Mesenchymal stem cell (in vitro differentiated cells and primary cell): ENCODE measurements at regions not wholly inside any gene's neighbourhood (a gene's known extent, or its start where the extent isn't known, plus 50 kb on each side); places are given as distances from the start of the nearest gene placed in this dataset.

Experiments
- DNase-seq: peaks from one replicate; pipeline ENCODE4 v3.0.0-alpha.2; 2013
- H2AFZ ChIP-seq: one replicate; pipeline ENCODE4 v1.6.1; 2013; ENCODE audit warnings: low read depth, mild to moderate bottlenecking, control low read depth, inconsistent platforms, low read length, moderate library complexity
- H2AK5ac ChIP-seq: 2 replicates; pipeline ENCODE4 v1.6.1; 2013; ENCODE audit warnings: low read length, moderate library complexity, mild to moderate bottlenecking, inconsistent platforms; ENCODE audit not compliant: severe bottlenecking
- H2BK120ac ChIP-seq: one replicate; pipeline ENCODE4 v1.6.1; 2013; ENCODE audit warnings: low read depth, mild to moderate bottlenecking, inconsistent platforms, low read length, moderate library complexity
- H2BK12ac ChIP-seq, 2 experiments: one replicate each; pipeline ENCODE4 v1.6.1; 2013; ENCODE audit warnings: inconsistent platforms in 2 of 2, low read length in 2 of 2, mild to moderate bottlenecking in 2 of 2, moderate library complexity in 2 of 2, control low read depth in 1 of 2
- H2BK15ac ChIP-seq: one replicate; pipeline ENCODE4 v1.6.1; 2013; ENCODE audit warnings: mild to moderate bottlenecking, low read depth, inconsistent platforms; ENCODE audit not compliant: poor library complexity, severe bottlenecking
- H2BK5ac ChIP-seq: 2 replicates; pipeline ENCODE4 v1.6.1; 2013; ENCODE audit warnings: low read depth, mild to moderate bottlenecking, low read length, control low read depth, inconsistent platforms; ENCODE audit not compliant: poor library complexity, severe bottlenecking
- H3K14ac ChIP-seq, 2 experiments: one replicate each; pipeline ENCODE4 v1.6.1; 2013; ENCODE audit warnings: inconsistent platforms in 2 of 2, low read length in 2 of 2, control low read depth in 1 of 2, mild to moderate bottlenecking in 1 of 2, moderate library complexity in 1 of 2
- H3K18ac ChIP-seq, 2 experiments: one replicate each; pipeline ENCODE4 v1.6.1; 2013; ENCODE audit warnings: inconsistent platforms in 2 of 2, low read length in 2 of 2, control low read depth in 1 of 2, low read depth in 1 of 2, mild to moderate bottlenecking in 1 of 2
- H3K23ac ChIP-seq, 2 experiments: one replicate each; pipeline ENCODE4 v1.6.1; 2013; ENCODE audit warnings: inconsistent platforms in 2 of 2, low read length in 2 of 2, mild to moderate bottlenecking in 2 of 2, moderate library complexity in 2 of 2, control low read depth in 1 of 2
- H3K27ac ChIP-seq: 2 replicates; pipeline ENCODE4 v1.5.1; 2013; ENCODE audit warnings: mild to moderate bottlenecking, moderate library complexity, low read length, control low read depth, inconsistent platforms; ENCODE audit not compliant: poor library complexity, severe bottlenecking
- H3K27me3 ChIP-seq, 2 experiments: 2 replicates each; pipeline versions ENCODE4 v1.6.1 to v1.7.0; 2013; ENCODE audit warnings: low read length in 2 of 2, mild to moderate bottlenecking in 2 of 2, moderate library complexity in 2 of 2, control low read depth in 1 of 2, inconsistent platforms in 1 of 2; ENCODE audit not compliant: control insufficient read depth in 1 of 2, insufficient read depth in 1 of 2
- H3K36me3 ChIP-seq, 2 experiments: 2 replicates each; pipeline versions ENCODE4 v1.6.1 to v1.7.0; 2013; ENCODE audit warnings: low read length in 2 of 2, control low read depth in 1 of 2, inconsistent platforms in 1 of 2, low read depth in 1 of 2, mild to moderate bottlenecking in 1 of 2; ENCODE audit not compliant: insufficient read depth in 2 of 2, control insufficient read depth in 1 of 2
- H3K4ac ChIP-seq, 2 experiments: one replicate each; pipeline ENCODE4 v1.6.1; 2013; ENCODE audit warnings: inconsistent platforms in 2 of 2, low read length in 2 of 2, mild to moderate bottlenecking in 2 of 2, moderate library complexity in 2 of 2, control low read depth in 1 of 2, low read depth in 1 of 2
- H3K4me1 ChIP-seq: 2 replicates; pipeline ENCODE4 v1.6.1; 2013; ENCODE audit warnings: low read depth, low read length, control low read depth; ENCODE audit not compliant: control insufficient read depth, insufficient read depth
- H3K4me2 ChIP-seq: 2 replicates; pipeline ENCODE4 v1.6.1; 2013; ENCODE audit warnings: low read length, mild to moderate bottlenecking, inconsistent platforms; ENCODE audit not compliant: poor library complexity, severe bottlenecking
- H3K4me3 ChIP-seq, 2 experiments: 2 replicates each; pipeline versions ENCODE4 v1.5.1 to v1.7.0; 2013; ENCODE audit warnings: low read length in 2 of 2, mild to moderate bottlenecking in 2 of 2, control low read depth in 1 of 2, low read depth in 1 of 2; ENCODE audit not compliant: insufficient read depth in 1 of 2
- H3K79me1 ChIP-seq: replicated peaks from 2 replicates; pipeline ENCODE4 v1.6.1; 2013; ENCODE audit warnings: mild to moderate bottlenecking, control low read depth, low read length, inconsistent platforms; ENCODE audit not compliant: poor library complexity, severe bottlenecking
- H3K9ac ChIP-seq: 2 replicates; pipeline ENCODE4 v1.7.0; 2013; ENCODE audit warnings: mild to moderate bottlenecking, low read length, moderate library complexity
- H3K9me3 ChIP-seq: 2 replicates; pipeline ENCODE4 v1.7.0; 2013; ENCODE audit warnings: mild to moderate bottlenecking, low read length; ENCODE audit not compliant: control insufficient read depth
- H4K8ac ChIP-seq: one replicate; pipeline ENCODE4 v1.6.1; 2013; ENCODE audit warnings: inconsistent platforms, mild to moderate bottlenecking, low read length, moderate library complexity
- H4K91ac ChIP-seq: one replicate; pipeline ENCODE4 v1.6.1; 2013; ENCODE audit warnings: mild to moderate bottlenecking, low read length, inconsistent platforms
- WGBS: methylation state at CpG from one replicate; pipeline ENCODE4 v1.1.7; 2013; ENCODE audit warnings: mixed read lengths; 5-methylcytosine and 5-hydroxymethylcytosine counted together

DNA sequence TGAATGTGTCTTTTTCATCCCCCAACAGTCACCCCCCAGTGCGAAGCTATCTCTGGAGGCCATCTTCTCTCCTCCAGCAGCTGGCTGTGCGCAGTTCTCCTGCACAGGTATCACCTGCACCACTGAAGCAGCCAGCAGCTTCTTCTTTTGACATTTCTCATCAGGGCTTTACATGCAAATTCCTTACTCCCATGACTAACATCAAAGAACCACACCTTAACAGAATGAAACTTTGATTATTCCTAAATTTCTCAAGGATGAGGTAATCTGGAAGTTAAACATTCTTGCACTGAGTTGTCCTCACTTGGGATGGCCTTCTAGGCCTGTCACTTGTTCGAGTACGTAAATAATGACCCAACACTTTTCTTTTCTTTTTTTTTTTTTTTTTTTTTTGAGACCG, 291.6 kb upstream of the HSFY2 start:
- Histone ChIP-seq H2BK12ac (no peak overlapping the region), H3K23ac (no peak overlapping the region), H3K79me1 (no peaks in the 10 kb centered on the region), H3K14ac (no peak overlapping the region), H2AK5ac (no peak overlapping the region), H3K9ac (no peak overlapping the region), H3K4me3 (no peak overlapping the region), H2BK120ac (no peak overlapping the region), H3K27ac (no peak overlapping the region), H2BK5ac (no peak overlapping the region), H3K4me1 (peaks cover 1% of the 10 kb centered on the region), H3K4ac (no peak overlapping the region), H3K4me2 (no peak overlapping the region), H3K27me3 (no peaks in the 10 kb centered on the region), H4K91ac (no peak overlapping the region), H3K18ac (no peak overlapping the region), H4K8ac (no peak overlapping the region), H3K9me3 (no peaks in the 10 kb centered on the region), H2BK15ac (no peak overlapping the region), H3K36me3 (no peaks in the 10 kb centered on the region), H2AFZ (no peak overlapping the region)
- WGBS, result 83% methylated on average over 4 of the region's 5 CpGs
- no peak for DNase-seq

DNA sequence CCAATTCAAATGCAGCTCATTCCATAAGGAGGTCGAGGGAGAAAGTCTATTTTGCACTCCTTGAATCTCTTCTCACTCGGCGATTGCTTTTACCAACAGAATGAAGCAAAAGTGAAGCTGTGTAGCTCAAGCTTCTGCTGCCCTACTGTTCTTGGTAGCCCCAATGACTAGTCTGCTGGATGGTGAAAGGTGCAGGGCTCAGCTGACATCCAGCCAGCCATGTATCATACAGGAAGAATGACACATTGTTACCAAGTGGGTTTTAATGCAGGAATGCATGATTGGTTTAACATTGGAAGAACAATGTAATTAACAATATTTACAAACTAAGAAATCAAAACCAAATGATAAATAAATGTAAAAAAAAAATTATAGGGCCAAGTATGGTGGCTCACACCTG, 286.2 kb upstream of the HSFY2 start:
- no peak overlapping the region for H2BK5ac ChIP-seq
- H3K27ac ChIP-seq, result no peak overlapping the region
- no peaks in the 10 kb centered on the region for H3K36me3 ChIP-seq
- H2BK120ac ChIP-seq, result no peak overlapping the region
- H4K8ac ChIP-seq, result no peak overlapping the region
- H3K27me3 ChIP-seq, result no peaks in the 10 kb centered on the region
- H3K4me2 ChIP-seq, result no peak overlapping the region
- H2BK12ac ChIP-seq, result no peak overlapping the region
- H2AFZ ChIP-seq, result no peak overlapping the region
- H3K14ac ChIP-seq, result no peak overlapping the region
- H3K79me1 ChIP-seq, result no peaks in the 10 kb centered on the region
- no peak overlapping the region for H4K91ac ChIP-seq
- no peak overlapping the region for H3K4me3 ChIP-seq
- no peak overlapping the region for H3K23ac ChIP-seq
- H2BK15ac ChIP-seq, result no peak overlapping the region
- no peaks in the 10 kb centered on the region for H3K4me1 ChIP-seq
- H2AK5ac ChIP-seq, result no peak overlapping the region
- H3K18ac ChIP-seq, result no peak overlapping the region
- H3K9ac ChIP-seq, result no peak overlapping the region
- DNase-seq, result no peak
- WGBS, result 89% methylated on average over 3 of the region's 3 CpGs
- H3K4ac ChIP-seq, result no peak overlapping the region
- H3K9me3 ChIP-seq, result no peaks in the 10 kb centered on the region

DNA sequence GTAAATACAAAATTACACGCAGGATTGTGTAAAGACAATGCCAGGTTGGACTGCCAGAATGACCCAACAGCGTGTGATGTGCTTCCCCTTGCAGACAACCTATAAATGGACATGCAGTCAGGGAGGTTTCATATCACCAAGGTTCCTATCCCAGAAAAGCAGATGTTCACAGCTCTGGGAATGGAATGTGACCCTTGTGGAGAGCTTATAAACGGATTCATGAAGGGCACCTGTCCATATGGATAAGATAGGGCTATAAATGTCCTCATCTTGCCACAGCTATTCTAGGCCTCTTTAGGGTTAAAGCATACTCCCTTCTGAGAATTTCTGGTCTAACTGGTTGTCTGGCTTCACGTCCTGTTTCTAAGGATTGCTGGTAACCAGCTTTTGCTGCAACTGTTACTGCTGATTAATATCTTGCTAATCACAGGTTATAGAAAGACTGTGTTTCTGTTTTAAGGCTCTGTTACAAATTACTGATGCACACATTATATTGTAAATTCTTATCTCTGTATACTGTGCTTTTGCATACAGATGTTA, 285.4 kb upstream of the HSFY2 start:
- Histone ChIP-seq H3K4me1 (no peaks in the 10 kb centered on the region), H3K79me1 (no peaks in the 10 kb centered on the region), H3K18ac (no peak overlapping the region), H2AK5ac (no peak overlapping the region), H2AFZ (no peak overlapping the region), H3K9me3 (no peaks in the 10 kb centered on the region), H4K91ac (no peak overlapping the region), H3K4me2 (no peak overlapping the region), H2BK120ac (no peak overlapping the region), H3K36me3 (no peaks in the 10 kb centered on the region), H3K9ac (no peak overlapping the region), H3K27me3 (no peaks in the 10 kb centered on the region), H4K8ac (no peak overlapping the region), H3K4ac (no peak overlapping the region), H2BK12ac (no peak overlapping the region), H3K4me3 (no peak overlapping the region), H2BK15ac (no peak overlapping the region), H2BK5ac (no peak overlapping the region), H3K27ac (no peak overlapping the region), H3K14ac (no peak overlapping the region), H3K23ac (no peak overlapping the region)
- WGBS, result 83% methylated on average over 2 of the region's 4 CpGs
- no peak for DNase-seq

DNA sequence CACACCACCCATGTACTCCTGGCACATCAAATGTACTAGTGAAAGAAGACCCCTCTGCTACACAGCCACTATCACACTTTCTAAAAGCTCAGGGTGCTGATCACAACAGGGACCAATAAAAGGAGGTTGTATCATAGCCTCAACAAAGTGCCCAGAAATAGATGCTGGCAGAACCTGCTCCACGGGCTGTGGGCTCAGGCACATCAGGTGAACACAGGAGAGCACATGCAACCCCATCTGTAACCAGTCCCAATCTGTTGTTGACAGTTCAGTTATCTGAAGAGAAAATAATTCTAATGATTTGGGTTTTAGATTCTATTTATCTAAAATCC, 282.6 kb upstream of the HSFY2 start:
- H4K91ac ChIP-seq, result no peak overlapping the region
- no peak overlapping the region for H3K18ac ChIP-seq
- peaks cover 1% of the 10 kb centered on the region for H3K4me1 ChIP-seq
- no peaks in the 10 kb centered on the region for H3K79me1 ChIP-seq
- no peak overlapping the region for H3K14ac ChIP-seq
- no peak overlapping the region for H2BK12ac ChIP-seq
- no peak overlapping the region for H3K9ac ChIP-seq
- no peaks in the 10 kb centered on the region for H3K36me3 ChIP-seq
- H3K4ac ChIP-seq, result no peak overlapping the region
- H3K9me3 ChIP-seq, result no peaks in the 10 kb centered on the region
- H3K27me3 ChIP-seq, result no peaks in the 10 kb centered on the region
- no peak overlapping the region for H3K4me3 ChIP-seq
- H2BK120ac ChIP-seq, result no peak overlapping the region
- H2AFZ ChIP-seq, result no peak overlapping the region
- no peak overlapping the region for H4K8ac ChIP-seq
- H2BK5ac ChIP-seq, result no peak overlapping the region
- no peak overlapping the region for H3K27ac ChIP-seq
- no peak overlapping the region for H2AK5ac ChIP-seq
- DNase-seq, result no peak
- no CpG with 5 or more reads among the region's 1 CpG for WGBS
- H3K4me2 ChIP-seq, result no peak overlapping the region
- H3K23ac ChIP-seq, result no peak overlapping the region
- H2BK15ac ChIP-seq, result no peak overlapping the region
